HG03135 (cell line): ENCODE measurements at regions not wholly inside any gene's neighbourhood (a gene's known extent, or its start where the extent isn't known, plus 50 kb on each side); places are given as distances from the start of the nearest gene placed in this dataset.

Experiments
- ATAC-seq: cut with Tn5 transposase; IDR thresholded peaks from one replicate; pipeline ENCODE4 v1.9.1; 2021; ENCODE audit warnings: mild to moderate bottlenecking, moderate library complexity; ENCODE audit not compliant: unreplicated experiment

DNA sequence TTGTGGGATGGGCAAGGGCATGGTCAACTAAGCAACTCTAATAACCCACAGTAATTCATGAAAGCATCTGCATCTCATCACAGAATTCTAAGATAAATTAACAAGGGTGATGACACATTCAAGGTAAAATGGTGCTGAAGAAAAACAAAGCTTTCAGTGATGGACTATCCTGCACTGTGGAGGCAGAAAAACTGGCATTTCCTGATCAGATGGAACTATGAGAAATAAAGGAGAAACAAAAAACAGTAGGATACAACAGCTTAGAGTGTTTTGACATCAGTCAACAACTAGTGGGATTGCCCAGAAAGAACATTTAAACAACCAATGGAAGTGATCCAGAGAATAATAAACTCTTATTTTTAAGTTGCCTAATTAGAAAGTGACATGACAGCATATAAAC, 327.0 kb downstream of the KLF5 start:
- no peak for ATAC-seq

DNA sequence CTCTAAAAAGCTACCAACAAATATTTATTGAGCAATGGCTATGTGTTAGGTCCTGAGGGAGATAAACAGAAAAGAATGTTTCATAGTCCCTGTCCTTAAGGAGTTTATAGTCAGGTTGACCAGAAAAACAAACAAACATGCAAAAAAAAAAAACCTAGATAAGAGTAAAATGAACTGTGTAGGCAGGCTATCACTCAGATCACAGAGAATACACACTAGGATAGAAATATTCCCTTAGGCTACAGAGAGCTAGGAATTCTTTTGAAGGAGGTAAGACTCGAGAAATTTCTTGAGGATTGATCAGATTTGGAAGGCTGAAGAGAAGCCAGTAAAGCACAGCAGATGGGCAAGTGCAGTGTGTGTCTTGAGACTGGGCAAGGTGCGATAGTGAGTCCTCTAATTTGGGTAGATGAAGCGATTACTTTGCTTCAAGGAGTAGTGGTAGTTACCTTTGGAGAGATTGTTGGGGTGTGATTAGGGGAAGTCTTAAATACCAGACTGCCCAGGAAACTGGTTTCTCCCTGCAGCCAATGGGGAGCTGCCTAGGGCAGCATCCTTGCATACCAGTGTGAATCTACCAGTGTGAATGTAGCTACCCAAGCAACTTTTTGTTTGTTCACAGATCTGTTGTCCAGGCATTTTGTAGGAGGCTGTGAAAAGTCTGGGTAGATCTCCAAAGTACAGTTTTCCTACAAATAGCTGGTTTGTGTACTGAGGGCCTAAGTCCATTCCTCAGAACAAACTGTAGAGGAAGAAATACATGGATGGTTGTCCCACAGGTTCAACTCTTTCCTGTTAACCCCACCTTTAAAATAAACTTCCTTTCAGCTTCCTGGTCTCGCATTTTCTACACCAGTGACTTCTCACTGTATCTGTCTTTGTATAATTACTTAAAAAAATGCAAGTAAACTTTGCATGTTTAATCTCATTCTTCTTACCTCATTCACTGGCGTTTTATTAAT, 314.1 kb downstream of the KLF5 start:
- ATAC-seq, result no peak

DNA sequence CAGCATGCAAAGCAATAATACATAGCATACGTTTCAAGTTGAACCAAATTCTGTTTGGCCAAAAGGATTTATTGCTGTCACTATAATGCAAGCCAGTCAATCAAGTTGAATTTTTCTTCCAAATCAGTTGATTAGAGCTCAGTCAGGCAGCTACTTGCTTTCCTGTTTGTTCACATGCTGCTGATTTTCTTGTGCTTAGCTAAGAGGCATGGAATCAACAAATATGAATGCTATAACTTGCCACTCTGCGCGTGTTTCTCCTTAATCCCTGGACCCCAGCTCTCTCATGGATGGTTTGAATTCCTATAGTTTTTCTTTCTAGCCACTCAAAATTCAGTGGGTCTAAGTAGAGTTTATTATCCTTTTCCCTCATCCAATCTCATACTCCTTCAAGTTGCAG, 311.3 kb downstream of the KLF5 start:
- no peak for ATAC-seq

GRCh38 chr13:73369095-73369494, 310.3 kb downstream of the KLF5 start:
- no peak for ATAC-seq

GRCh38 chr13:73368608-73369007, 309.8 kb downstream of the KLF5 start:
- no peak for ATAC-seq

- ATAC-seq, result no peak
Measured at GRCh38 chr13:73367886-73368285, 309.1 kb downstream of the KLF5 start.

GRCh38 chr13:73366241-73366640, 307.4 kb downstream of the KLF5 start:
- ATAC-seq, result no peak

- ATAC-seq, result no peak
Measured at GRCh38 chr13:73365681-73366080, 306.9 kb downstream of the KLF5 start.

DNA sequence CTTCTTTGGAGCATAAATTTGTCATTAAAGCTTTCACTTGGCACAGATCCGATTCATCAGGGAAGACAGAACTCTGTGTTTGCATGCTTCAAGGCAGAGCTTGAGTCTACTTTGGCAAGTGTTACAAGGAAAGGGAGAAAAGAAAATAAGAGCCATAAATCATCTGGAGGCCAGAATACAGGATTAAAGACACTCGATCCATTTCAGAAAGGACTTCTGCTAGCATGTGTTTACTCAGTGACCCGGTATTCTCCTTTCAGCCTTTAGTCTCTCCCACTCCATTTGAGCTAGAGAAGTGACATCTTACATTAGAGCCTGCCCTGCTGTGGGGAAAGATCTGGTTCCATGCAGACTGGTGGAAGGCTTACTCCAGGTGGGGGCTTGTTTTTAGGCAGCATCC, 306.4 kb downstream of the KLF5 start:
- no peak for ATAC-seq

- ATAC-seq, result no peak
Measured at GRCh38 chr13:73364736-73365135, 305.9 kb downstream of the KLF5 start.

DNA sequence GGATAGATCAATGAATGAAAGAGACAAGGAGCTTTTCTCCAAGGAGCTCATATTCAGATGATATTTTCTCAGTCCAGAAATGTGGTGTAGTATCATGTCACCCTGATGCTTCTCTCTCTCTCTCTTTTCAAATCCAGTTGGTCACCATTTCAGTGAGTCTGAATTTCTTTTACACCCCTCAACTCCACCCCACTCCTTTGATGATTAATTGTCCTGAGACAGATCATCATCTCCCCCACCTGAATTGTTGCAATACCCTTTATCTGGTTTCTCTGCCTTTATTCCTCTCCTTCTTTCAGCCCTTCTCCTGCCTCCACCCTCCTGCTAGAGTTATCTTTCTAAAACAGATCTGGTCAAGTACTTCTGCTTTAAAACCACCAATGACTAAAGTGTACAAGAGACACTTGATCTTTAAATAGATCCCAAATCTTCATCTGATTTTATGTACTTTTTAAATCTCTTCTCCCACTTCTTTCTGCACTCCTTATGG, 299.8 kb downstream of the KLF5 start:
- ATAC-seq, result no peak

GRCh38 chr13:73355134-73355533, 296.3 kb downstream of the KLF5 start:
- no peak for ATAC-seq

- no peak for ATAC-seq
Measured at GRCh38 chr13:73351730-73352129, 292.9 kb downstream of the KLF5 start.

DNA sequence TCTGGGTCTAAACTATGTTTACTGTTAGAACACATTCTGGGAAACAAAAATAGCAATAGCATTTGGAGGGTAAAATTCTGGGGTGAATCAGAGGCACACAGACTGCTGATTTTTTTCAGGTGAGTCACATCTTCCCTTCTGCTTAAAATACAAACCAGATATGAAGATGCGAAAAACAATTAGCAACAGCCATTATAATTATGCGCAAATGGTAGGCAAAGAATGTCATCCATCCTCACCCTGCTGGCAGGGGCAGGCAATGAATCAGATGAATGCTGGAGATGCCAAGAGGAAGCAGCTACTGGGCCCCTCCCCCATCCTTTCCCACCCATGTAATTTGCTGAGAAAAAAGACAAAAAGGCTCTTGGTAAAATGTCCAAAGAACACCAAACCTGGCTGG, 282.9 kb downstream of the KLF5 start:
- no peak for ATAC-seq

DNA sequence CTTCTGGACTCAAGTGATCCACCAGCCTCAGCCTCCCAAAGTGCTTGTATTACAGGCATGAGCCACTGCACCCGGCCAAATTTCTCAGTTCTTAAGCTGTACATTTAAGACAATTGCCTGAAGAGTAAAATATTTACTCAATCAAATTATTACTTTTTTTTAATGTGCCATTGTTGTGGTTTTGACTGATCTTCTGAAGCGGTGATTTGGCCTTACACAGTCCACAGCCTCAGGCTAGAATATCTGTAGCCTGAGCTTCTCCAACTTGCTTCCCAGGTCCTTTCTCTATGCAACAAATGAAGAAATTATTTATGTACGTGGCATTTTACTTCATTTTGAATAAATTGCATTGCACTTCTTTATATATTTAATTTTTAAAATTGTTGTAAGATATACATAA, 281.3 kb downstream of the KLF5 start:
- no peak for ATAC-seq

GRCh38 chr13:73339086-73339485, 280.3 kb downstream of the KLF5 start:
- no peak for ATAC-seq

DNA sequence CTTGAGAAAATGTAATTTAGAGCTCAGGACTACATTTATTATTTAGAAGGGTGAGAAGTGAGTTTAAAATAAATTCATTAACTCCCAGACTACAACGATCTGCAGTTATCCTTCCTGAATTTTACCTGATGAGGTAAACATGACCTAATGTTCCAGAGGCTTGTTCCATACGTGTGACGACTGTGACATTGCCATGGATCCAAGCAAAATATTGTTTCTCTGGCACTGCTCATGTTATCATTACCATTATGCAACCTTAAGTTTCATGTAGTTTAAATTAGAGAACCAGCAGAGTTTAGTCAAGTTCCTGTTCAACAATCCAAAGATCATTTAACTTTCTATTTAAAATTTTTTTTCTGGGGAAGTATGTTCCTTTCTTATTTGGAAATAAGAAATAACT, 279.6 kb downstream of the KLF5 start:
- ATAC-seq, result no peak

GRCh38 chr13:73337532-73337931, 278.7 kb downstream of the KLF5 start:
- no peak for ATAC-seq

DNA sequence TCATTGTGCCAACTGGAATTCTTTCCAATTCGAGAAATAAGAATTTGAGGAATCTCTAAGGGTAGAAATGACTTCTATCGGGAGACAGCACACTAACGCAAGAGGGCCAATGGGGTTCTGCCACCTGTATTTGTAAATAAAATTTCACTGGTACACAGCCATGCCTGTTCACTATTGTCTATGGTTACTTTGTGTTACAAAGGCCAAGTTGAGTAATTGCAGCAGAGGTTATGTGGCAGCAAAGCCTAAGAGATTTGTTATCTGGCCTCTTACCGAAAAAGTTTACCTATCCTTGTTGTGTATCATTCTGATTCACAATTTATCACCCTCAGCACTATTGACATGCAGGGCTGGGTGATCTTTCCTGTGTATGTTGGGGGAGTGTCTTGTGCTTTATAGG, 278.0 kb downstream of the KLF5 start:
- ATAC-seq, result no peak

GRCh38 chr13:73335944-73336343, 277.1 kb downstream of the KLF5 start:
- no peak for ATAC-seq

GRCh38 chr13:73335210-73335609, 276.4 kb downstream of the KLF5 start:
- peak; percentile 95 for ATAC-seq

- ATAC-seq, result no peak
Measured at GRCh38 chr13:73334445-73334844, 275.6 kb downstream of the KLF5 start.

- no peak for ATAC-seq
Measured at GRCh38 chr13:73331556-73331955, 272.8 kb downstream of the KLF5 start.
